HG03575 (cell line): ENCODE measurements at regions not wholly inside any gene's neighbourhood (a gene's known extent, or its start where the extent isn't known, plus 50 kb on each side); places are given as distances from the start of the nearest gene placed in this dataset.

ENCODE experiments used
- ATAC-seq: cut with Tn5 transposase; IDR thresholded peaks from one replicate; pipeline ENCODE4 v1.9.1; 2021; ENCODE audit not compliant: unreplicated experiment, insufficient number of reproducible peaks, low FRiP score; ENCODE audit errors: extremely low read depth

GRCh38 chr3:78115983-78116382 is 1076.1 kb downstream of the ROBO2 start:
- no peak for ATAC-seq

- no peak for ATAC-seq
Observed at GRCh38 chr3:78116874-78117273, 1077.0 kb downstream of the ROBO2 start.

- no peak for ATAC-seq
Observed at GRCh38 chr3:78123058-78123457, 1083.2 kb downstream of the ROBO2 start.

GRCh38 chr3:78129707-78130106 is 1089.8 kb downstream of the ROBO2 start:
- ATAC-seq: no peak

- ATAC-seq: no peak
Observed at GRCh38 chr3:78130741-78131290, 1090.9 kb downstream of the ROBO2 start.

GRCh38 chr3:78134496-78134895 is 1094.6 kb downstream of the ROBO2 start:
- no peak for ATAC-seq

GRCh38 chr3:78139166-78139565 is 1099.3 kb downstream of the ROBO2 start:
- ATAC-seq: no peak

GRCh38 chr3:78140274-78140673 is 1100.4 kb downstream of the ROBO2 start:
- no peak for ATAC-seq

GRCh38 chr3:78140866-78141265 is 1101.0 kb downstream of the ROBO2 start:
- no peak for ATAC-seq

GRCh38 chr3:78141269-78141668 is 1101.4 kb downstream of the ROBO2 start:
- no peak for ATAC-seq

- no peak for ATAC-seq
Observed at GRCh38 chr3:78143000-78143399, 1103.1 kb downstream of the ROBO2 start.

GRCh38 chr3:78148986-78149717 is 1109.3 kb downstream of the ROBO2 start:
- no peak for ATAC-seq

GRCh38 chr3:78153973-78154372 is 1114.1 kb downstream of the ROBO2 start:
- ATAC-seq: no peak

GRCh38 chr3:78154521-78155186 is 1114.8 kb downstream of the ROBO2 start:
- no peak for ATAC-seq

GRCh38 chr3:78161736-78162135 is 1121.8 kb downstream of the ROBO2 start:
- ATAC-seq: no peak

- ATAC-seq: no peak
Observed at GRCh38 chr3:78163379-78163778, 1123.5 kb downstream of the ROBO2 start.

- ATAC-seq: no peak
Observed at GRCh38 chr3:78165876-78166275, 1126.0 kb downstream of the ROBO2 start.

- ATAC-seq: no peak
Observed at GRCh38 chr3:78174821-78175220, 1134.9 kb downstream of the ROBO2 start.

- no peak for ATAC-seq
Observed at GRCh38 chr3:78176869-78177268, 1137.0 kb downstream of the ROBO2 start.

- no peak for ATAC-seq
Observed at GRCh38 chr3:78177780-78178179, 1137.9 kb downstream of the ROBO2 start.
